NOMO-1 treated with DMSO at 0.1 percent for 48 hours (cell line): ENCODE measurements at regions not wholly inside any gene's neighbourhood (a gene's known extent, or its start where the extent isn't known, plus 50 kb on each side); places are given as distances from the start of the nearest gene placed in this dataset.
A peak's percentile ranks its signal among the peaks of the same experiment; 100 is the strongest.

Experiments used
- DNase-seq: peaks from one replicate; lab custom pipeline; 2025; ENCODE audit not compliant: unreplicated experiment; lab: John Stamatoyannopoulos, UW

GRCh38 chr13:50299546-50300249 is 284.5 kb downstream of the KCNRG start:
- DNase-seq, result no peak

DNA sequence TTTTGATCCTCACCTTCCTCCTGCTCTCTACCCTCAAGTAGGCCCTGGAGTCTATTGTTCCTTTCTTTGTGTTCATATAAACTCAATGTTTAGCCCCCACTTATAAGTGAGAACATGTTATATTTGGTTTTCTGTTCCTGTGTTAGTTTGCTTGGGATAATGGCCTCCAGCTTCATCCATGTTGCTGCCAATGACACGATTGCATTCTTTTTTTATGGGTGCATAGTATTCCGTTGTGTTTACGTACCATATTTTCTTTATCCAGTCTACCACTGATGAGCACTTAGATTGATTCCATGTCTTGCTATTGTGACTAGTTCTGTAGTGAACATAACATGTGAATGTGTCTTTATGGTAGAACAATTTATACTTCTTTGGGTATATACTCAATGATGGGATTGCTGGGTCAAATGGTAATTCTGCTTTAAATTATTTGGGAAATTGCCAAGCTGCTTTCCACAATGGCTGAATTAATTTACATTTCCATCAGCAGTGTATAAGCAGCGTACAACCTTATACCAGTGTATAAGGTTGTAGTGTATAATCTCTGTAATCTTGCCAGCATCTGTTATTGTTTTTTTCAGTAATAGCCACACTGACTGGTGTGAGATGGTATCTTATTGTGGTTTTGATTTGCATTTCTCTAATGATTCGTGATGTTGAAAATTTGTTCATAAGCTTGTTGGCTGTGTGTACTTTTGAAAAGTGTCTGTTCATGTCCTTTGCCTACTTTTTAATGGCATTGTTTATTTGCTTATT is 288.9 kb downstream of the KCNRG start:
- no peak for DNase-seq

GRCh38 chr13:50306156-50306555 is 290.9 kb downstream of the KCNRG start:
- no peak for DNase-seq

- DNase-seq, result no peak
Observed at GRCh38 chr13:50309318-50309717, 294.1 kb downstream of the KCNRG start.

DNA sequence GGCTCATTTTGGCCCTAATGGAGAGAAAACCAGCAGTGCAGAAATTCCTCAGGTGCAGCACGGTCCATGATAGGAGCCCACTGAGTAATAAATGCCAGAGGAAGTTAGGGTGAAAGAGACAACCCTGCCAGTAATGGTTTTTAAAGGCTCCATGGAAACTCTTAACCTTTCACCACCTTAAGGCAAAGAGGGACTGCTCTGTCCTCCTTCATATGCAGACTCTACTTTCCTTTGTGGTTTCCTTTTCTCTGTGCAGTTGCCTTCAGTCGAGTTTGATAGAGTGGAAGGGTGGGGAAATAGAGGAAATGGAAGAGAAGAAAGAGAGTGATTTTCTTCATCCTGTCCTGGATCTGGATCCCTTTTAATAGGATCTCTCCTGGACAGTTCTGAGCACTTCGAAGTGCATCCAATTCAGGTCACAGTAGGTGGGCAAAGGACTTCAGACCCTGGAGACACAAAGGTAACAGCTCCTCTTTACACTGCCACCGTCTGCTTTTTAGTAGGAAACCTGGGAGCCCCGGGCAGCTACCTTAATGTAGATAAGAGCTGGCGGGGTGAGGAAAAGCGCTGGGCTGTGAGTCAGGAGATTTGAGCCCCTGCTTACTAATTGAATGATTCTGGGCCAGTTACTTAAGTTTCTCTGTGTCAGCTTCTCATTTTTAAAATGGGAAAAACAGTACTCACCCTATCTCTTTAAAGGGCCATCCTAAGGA is 294.8 kb downstream of the KCNRG start:
- no peak for DNase-seq

DNA sequence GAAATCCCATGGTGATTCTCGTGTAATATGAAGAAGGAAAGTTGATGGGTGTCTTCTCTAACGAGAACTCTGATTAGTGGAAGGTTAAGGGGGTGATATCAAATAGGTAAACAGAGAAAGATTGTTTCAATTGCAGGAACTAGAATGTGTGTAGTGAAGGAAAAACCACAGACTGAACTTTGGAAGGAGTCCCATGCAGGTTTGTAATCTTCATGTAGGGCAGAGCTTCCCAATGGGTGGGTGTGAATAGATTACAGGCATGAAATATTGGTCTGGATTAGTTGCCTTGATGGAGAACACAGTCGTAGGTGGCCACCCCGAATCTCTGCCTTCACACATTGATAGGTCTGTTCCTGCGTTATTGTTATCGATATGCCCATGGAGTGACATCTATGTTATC is 295.5 kb downstream of the KCNRG start:
- DNase-seq, result no peak

GRCh38 chr13:50318887-50319286 is 303.6 kb downstream of the KCNRG start:
- DNase-seq, result no peak

DNA sequence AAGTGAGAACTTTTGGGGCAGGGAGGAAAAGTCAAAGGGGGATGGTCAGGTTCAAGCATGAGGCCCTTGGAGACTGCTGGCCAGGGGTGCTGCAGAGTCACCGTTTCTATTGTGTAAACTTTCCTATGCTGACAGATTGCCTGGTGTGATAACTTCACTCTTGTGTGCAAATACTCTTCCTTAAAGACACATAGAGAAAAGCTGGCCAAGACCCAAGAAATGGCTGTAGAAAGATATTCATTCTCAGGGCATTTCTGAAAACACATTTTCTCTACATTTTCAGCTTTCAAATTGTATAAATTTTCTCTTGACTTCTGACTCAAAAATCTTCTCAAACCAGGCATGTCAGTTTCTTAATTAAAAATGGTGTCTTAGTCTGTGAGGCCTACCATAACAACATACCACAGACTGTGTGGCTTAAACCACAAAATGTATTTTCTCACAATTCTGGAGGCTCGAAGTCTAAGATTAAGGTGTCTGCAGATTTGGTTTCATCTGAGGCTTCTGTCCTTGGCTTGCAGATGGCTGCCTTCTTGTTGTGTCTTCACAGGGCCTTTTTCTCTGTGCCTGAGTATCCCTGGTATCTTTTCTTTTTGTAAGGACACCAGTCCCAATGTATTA is 304.5 kb downstream of the KCNRG start:
- DNase-seq, result peak; percentile 22

DNA sequence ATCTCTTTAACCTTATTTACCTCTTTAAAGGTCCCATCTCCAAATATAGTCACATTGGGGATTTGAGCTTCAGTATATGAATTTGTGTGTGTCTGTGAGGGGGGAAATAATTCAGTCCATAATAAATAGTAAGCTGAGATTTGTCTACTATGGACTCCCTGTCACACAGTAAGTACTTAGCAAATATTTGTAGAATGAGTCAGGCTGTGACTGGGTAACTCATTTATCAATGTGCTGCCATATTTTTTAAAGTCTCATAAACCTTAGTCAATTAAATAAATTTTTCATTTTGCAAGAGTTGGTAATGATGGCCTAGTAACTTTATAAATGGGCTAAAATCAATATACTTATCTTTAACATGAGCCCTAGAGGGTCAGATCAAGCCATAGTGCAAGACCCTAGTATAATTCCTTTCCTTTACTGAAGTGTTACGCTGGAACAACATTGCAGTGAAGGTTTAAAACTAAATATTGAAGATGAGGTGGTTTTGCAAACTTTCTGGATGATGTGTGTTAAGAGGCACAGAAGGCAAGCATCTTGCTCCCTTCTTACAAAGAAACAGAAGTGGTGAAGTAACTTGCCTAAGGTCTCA is 305.1 kb downstream of the KCNRG start:
- no peak for DNase-seq

GRCh38 chr13:50322006-50322405 is 306.8 kb downstream of the KCNRG start:
- DNase-seq, result peak; percentile 60

DNA sequence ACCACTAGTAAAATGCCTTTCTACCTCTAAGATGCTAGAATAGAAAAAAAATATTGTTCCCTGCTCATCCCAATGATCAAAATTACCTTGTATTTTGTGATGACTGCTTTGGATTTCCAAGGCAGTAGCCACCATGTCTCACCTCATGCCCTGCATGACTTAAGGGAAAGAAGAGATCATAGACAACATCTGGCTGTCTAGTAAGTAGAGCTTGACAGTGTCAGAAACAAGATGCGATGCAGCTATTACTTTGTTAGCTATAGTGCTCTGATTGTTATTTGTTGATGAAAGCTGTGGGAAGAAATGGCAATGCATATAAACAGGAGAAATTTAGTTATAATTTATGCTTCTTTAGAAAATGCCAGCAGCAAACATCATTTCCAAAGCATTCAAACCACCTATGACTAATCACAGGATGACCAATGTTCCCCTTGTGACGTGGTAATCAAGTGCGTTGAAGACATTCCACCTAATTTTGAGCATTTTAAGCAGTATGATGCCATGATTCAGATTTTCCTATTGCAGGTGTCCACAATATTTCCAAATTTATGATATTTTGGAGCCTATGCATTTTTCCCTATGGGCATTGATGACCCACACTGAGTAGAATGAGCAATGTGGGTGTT is 308.3 kb downstream of the KCNRG start:
- DNase-seq, result no peak

DNA sequence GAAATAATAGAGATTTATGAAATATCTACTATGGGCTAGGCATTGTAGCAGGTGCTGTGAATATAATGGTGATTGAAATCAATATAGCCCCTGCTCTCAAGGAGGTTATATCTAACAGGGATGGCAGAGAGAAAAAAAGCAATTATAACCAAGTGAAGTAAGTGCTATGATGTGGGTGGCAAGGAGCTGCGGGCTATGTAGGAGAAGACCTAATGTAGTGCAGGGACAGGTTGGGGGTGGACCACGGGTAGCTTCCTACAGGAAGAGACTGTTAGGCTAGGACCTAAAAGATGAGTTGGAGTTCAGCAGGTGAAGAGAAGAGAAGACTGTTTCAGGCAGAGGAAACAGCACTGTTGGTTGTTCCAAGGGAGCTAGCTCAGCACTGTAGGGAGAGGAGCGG is 311.0 kb downstream of the KCNRG start:
- DNase-seq, result no peak

DNA sequence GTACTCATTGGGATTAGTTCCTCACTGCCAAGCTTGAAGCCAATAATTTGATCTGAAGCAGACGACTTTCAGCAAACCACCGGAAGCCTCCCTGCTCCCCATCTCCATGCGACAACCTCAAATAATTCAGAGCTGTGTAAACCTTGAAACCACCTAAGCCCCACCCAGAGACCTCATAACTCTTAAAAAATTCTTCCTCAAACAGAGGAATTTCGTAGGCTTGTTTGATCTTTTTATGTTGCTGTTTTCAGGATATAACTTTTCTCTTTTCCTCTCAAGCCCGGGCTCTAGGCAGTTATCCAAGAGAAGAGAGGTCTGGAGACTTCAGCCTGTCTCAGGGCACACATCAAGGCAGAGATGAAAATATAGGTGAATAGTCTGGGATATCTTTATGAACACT is 311.6 kb downstream of the KCNRG start:
- no peak for DNase-seq

GRCh38 chr13:50334115-50334778 is 319.0 kb downstream of the KCNRG start:
- peak; percentile 98 for DNase-seq

GRCh38 chr13:50334944-50335343 is 319.7 kb downstream of the KCNRG start:
- no peak for DNase-seq

GRCh38 chr13:50339271-50339670 is 324.0 kb downstream of the KCNRG start:
- no peak for DNase-seq

- no peak for DNase-seq
Observed at GRCh38 chr13:50340146-50340545, 324.9 kb downstream of the KCNRG start.

- DNase-seq, result no peak
Observed at GRCh38 chr13:50340551-50341287, 325.5 kb downstream of the KCNRG start.

DNA sequence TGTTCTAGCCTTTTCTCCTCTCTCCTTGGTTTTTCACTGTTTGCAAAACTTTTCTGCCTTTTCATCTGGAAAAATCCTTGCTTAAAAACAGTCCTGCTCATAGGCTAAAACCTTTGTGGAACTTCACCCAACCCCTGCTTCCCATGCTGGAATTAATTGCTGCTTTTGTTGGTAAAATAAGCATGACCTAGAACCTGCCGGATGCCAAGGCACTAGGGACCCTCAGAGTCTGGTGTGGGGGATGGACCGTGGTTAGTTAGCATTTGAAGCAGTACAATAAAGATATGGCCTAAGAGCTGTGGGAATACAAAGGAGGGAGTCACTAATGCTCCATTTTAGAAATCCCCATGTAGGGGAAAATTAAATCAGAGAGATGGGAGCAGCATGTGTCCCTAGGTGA is 326.3 kb downstream of the KCNRG start:
- no peak for DNase-seq

GRCh38 chr13:50344717-50345116 is 329.5 kb downstream of the KCNRG start:
- no peak for DNase-seq
